Peyer's patch (tissue), 4 donors: ENCODE measurements at regions not wholly inside any gene's neighbourhood (a gene's known extent, or its start where the extent isn't known, plus 50 kb on each side); places are given as distances from the start of the nearest gene placed in this dataset.

Experiments used
- CTCF ChIP-seq, 6 experiments: fragments of 450-650 bp in 4 of 6; fragments of 200-600 bp in 2 of 6; sonication (generic) in 1 of 6; IDR thresholded peaks; one replicate each; pipeline ENCODE4 v1.5.1; 2017 to 2019; ENCODE audit warnings: antibody characterized with exemption in 6 of 6, mild to moderate bottlenecking in 3 of 6, moderate library complexity in 1 of 6
- POLR2A ChIP-seq, 2 donors: fragments of 450-650 bp; IDR thresholded peaks; one replicate each; pipeline ENCODE4 v1.5.1; 2017; ENCODE audit warnings: antibody characterized with exemption in 2 of 2, mild to moderate bottlenecking in 2 of 2, moderate library complexity in 2 of 2

GRCh38 chr1:226466296-226466695 is 58.4 kb upstream of the PARP1 start:
- TF ChIP-seq CTCF (IDR thresholded peaks at IDR 0.05) (no peak), POLR2A (IDR thresholded peaks at IDR 0.05) (no peak)
